ENCODE measurements at regions not wholly inside any gene's neighbourhood (a gene's known extent, or its start where the extent isn't known, plus 50 kb on each side); places are given as distances from the start of the nearest gene placed in this dataset.

DNA sequence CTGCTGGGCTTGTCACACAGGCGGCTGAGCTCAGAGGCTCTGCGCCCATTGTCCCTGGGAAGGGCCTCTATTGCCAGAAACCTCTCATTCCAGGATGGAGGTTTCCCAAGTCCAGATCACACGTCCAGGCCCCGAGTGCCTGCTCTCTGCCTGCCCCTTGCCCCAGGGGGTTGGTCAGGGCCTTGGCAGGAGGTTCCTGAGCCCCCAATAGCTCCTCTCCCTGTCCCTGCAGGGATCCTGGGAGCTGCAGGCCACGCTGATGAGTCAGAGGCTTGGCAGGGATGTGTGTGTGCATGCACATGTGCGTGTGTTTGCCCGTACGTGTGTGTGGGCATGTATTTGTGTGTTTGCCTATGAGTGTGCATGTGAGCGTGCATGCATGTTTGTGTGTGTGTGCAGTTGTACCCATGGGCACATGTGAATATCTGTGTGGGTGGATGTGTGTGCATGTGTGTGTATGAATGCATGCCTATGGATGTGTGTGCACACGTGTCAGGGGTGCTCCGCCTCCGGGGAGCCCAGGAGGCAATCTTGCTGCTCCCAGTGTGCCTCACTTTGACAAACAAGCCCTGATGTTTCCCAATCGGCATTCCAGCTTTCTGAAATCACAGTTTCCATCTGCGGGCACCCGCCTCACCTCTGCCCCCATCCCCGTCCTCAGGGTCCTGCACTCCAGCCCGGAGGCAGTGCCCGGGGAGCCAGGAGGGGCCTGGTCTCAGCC is 98.4 kb upstream of the GSE1 start (continued):
- TF ChIP-seq, protein P1, sequence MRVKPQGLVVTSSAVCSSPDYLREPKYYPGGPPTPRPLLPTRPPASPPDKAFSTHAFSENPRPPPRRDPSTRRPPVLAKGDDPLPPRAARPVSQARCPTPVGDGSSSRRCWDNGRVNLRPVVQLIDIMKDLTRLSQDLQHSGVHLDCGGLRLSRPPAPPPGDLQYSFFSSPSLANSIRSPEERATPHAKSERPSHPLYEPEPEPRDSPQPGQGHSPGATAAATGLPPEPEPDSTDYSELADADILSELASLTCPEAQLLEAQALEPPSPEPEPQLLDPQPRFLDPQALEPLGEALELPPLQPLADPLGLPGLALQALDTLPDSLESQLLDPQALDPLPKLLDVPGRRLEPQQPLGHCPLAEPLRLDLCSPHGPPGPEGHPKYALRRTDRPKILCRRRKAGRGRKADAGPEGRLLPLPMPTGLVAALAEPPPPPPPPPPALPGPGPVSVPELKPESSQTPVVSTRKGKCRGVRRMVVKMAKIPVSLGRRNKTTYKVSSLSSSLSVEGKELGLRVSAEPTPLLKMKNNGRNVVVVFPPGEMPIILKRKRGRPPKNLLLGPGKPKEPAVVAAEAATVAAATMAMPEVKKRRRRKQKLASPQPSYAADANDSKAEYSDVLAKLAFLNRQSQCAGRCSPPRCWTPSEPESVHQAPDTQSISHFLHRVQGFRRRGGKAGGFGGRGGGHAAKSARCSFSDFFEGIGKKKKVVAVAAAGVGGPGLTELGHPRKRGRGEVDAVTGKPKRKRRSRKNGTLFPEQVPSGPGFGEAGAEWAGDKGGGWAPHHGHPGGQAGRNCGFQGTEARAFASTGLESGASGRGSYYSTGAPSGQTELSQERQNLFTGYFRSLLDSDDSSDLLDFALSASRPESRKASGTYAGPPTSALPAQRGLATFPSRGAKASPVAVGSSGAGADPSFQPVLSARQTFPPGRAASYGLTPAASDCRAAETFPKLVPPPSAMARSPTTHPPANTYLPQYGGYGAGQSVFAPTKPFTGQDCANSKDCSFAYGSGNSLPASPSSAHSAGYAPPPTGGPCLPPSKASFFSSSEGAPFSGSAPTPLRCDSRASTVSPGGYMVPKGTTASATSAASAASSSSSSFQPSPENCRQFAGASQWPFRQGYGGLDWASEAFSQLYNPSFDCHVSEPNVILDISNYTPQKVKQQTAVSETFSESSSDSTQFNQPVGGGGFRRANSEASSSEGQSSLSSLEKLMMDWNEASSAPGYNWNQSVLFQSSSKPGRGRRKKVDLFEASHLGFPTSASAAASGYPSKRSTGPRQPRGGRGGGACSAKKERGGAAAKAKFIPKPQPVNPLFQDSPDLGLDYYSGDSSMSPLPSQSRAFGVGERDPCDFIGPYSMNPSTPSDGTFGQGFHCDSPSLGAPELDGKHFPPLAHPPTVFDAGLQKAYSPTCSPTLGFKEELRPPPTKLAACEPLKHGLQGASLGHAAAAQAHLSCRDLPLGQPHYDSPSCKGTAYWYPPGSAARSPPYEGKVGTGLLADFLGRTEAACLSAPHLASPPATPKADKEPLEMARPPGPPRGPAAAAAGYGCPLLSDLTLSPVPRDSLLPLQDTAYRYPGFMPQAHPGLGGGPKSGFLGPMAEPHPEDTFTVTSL (CRISPR knock-in tag; IDR thresholded peaks at IDR 0.05; ENCODE audit: borderline replicate concordance), result no peak
- TF ChIP-seq ZNF564 (CRISPR knock-in tag; IDR thresholded peaks at IDR 0.05), result peak; percentile 96
- peak; percentile 97 for TF ChIP-seq SAP130 (CRISPR knock-in tag; IDR thresholded peaks at IDR 0.05; ENCODE audit: low read depth)
- TF ChIP-seq NPAS2 (CRISPR knock-in tag; IDR thresholded peaks at IDR 0.05; ENCODE audit: borderline replicate concordance), result 0 out of 2 replicates have a peak, but pooled peaks have one; percentile 74
- TF ChIP-seq SNRNP70 (IDR thresholded peaks at IDR 0.05; ENCODE audit: low read depth, low read length), result no peak
- TF ChIP-seq, protein P2, sequence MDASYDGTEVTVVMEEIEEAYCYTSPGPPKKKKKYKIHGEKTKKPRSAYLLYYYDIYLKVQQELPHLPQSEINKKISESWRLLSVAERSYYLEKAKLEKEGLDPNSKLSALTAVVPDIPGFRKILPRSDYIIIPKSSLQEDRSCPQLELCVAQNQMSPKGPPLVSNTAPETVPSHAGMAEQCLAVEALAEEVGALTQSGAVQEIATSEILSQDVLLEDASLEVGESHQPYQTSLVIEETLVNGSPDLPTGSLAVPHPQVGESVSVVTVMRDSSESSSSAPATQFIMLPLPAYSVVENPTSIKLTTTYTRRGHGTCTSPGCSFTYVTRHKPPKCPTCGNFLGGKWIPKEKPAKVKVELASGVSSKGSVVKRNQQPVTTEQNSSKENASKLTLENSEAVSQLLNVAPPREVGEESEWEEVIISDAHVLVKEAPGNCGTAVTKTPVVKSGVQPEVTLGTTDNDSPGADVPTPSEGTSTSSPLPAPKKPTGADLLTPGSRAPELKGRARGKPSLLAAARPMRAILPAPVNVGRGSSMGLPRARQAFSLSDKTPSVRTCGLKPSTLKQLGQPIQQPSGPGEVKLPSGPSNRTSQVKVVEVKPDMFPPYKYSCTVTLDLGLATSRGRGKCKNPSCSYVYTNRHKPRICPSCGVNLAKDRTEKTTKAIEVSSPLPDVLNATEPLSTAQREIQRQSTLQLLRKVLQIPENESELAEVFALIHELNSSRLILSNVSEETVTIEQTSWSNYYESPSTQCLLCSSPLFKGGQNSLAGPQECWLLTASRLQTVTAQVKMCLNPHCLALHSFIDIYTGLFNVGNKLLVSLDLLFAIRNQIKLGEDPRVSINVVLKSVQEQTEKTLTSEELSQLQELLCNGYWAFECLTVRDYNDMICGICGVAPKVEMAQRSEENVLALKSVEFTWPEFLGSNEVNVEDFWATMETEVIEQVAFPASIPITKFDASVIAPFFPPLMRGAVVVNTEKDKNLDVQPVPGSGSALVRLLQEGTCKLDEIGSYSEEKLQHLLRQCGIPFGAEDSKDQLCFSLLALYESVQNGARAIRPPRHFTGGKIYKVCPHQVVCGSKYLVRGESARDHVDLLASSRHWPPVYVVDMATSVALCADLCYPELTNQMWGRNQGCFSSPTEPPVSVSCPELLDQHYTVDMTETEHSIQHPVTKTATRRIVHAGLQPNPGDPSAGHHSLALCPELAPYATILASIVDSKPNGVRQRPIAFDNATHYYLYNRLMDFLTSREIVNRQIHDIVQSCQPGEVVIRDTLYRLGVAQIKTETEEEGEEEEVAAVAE (CRISPR knock-in tag; IDR thresholded peaks at IDR 0.05; ENCODE audit: borderline replicate concordance), result peak; percentile 75
- TF ChIP-seq NKX3-1 (CRISPR knock-in tag; IDR thresholded peaks at IDR 0.05), result peak; percentile 87
- TF ChIP-seq, protein P3, sequence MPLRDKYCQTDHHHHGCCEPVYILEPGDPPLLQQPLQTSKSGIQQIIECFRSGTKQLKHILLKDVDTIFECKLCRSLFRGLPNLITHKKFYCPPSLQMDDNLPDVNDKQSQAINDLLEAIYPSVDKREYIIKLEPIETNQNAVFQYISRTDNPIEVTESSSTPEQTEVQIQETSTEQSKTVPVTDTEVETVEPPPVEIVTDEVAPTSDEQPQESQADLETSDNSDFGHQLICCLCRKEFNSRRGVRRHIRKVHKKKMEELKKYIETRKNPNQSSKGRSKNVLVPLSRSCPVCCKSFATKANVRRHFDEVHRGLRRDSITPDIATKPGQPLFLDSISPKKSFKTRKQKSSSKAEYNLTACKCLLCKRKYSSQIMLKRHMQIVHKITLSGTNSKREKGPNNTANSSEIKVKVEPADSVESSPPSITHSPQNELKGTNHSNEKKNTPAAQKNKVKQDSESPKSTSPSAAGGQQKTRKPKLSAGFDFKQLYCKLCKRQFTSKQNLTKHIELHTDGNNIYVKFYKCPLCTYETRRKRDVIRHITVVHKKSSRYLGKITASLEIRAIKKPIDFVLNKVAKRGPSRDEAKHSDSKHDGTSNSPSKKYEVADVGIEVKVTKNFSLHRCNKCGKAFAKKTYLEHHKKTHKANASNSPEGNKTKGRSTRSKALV (CRISPR knock-in tag; IDR thresholded peaks at IDR 0.05), result 0 out of 2 replicates have a peak, but pooled peaks have one; percentile 77
- peak; percentile 97 for TF ChIP-seq GATAD2A (CRISPR knock-in tag; IDR thresholded peaks at IDR 0.05)
- no peak for TF ChIP-seq HNRNPH1 (optimal IDR thresholded peaks at IDR 0.05; ENCODE audit: low read depth, low read length)
- TF ChIP-seq, protein P4, sequence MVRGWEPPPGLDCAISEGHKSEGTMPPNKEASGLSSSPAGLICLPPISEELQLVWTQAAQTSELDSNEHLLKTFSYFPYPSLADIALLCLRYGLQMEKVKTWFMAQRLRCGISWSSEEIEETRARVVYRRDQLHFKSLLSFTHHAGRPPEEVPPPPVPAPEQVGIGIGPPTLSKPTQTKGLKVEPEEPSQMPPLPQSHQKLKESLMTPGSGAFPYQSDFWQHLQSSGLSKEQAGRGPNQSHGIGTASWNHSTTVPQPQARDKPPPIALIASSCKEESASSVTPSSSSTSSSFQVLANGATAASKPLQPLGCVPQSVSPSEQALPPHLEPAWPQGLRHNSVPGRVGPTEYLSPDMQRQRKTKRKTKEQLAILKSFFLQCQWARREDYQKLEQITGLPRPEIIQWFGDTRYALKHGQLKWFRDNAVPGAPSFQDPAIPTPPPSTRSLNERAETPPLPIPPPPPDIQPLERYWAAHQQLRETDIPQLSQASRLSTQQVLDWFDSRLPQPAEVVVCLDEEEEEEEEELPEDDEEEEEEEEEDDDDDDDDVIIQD (CRISPR knock-in tag; IDR thresholded peaks at IDR 0.05; ENCODE audit: low read depth), result peak; percentile 66; the same call in 1 of the 2 replicates
- TF ChIP-seq, protein P5, sequence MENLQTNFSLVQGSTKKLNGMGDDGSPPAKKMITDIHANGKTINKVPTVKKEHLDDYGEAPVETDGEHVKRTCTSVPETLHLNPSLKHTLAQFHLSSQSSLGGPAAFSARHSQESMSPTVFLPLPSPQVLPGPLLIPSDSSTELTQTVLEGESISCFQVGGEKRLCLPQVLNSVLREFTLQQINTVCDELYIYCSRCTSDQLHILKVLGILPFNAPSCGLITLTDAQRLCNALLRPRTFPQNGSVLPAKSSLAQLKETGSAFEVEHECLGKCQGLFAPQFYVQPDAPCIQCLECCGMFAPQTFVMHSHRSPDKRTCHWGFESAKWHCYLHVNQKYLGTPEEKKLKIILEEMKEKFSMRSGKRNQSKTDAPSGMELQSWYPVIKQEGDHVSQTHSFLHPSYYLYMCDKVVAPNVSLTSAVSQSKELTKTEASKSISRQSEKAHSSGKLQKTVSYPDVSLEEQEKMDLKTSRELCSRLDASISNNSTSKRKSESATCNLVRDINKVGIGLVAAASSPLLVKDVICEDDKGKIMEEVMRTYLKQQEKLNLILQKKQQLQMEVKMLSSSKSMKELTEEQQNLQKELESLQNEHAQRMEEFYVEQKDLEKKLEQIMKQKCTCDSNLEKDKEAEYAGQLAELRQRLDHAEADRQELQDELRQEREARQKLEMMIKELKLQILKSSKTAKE (CRISPR knock-in tag; IDR thresholded peaks at IDR 0.05; ENCODE audit: borderline replicate concordance), result peak; percentile 93
